ENCODE measurements at regions not wholly inside any gene's neighbourhood (a gene's known extent, or its start where the extent isn't known, plus 50 kb on each side); places are given as distances from the start of the nearest gene placed in this dataset.
"Not testable (repeated sequence)": the region's sequence is repeated elsewhere in the genome, so short reads cannot be mapped to it uniquely, and the experiment has no call there.

- no peak overlapping the region for H3K27ac ChIP-seq
- DNase-seq (ENCODE audit: low read depth, low spot score) = no peak
- no peaks in the 10 kb centered on the region for H3K36me3 ChIP-seq (ENCODE audit: insufficient read depth, low read length)
- TF ChIP-seq EZH2 (IDR thresholded peaks at IDR 0.05) (no peak), FOXP2 (optimal IDR thresholded peaks at IDR 0.05; ENCODE audit: control extremely low read depth, extremely low read length, insufficient read depth) (no peak), POLR2AphosphoS5 (IDR thresholded peaks at IDR 0.05; ENCODE audit: borderline replicate concordance, low read depth, low read length) (no peak)
- no peak overlapping the region for H3K4me3 ChIP-seq
- no peak overlapping the region for H3K9ac ChIP-seq (ENCODE audit: insufficient read length)
- no peaks in the 10 kb centered on the region for H3K9me3 ChIP-seq (ENCODE audit: low read depth, low read length)
These were observed 77.7 kb upstream of the TMED7 start for GRCh38 chr5:115703514-115703913.

GRCh38 chr5:115702025-115702424 is 76.2 kb upstream of the TMED7 start:
- no peak overlapping the region for H3K4me3 ChIP-seq
- no peak overlapping the region for H3K27ac ChIP-seq
- H3K9ac ChIP-seq (ENCODE audit: insufficient read length) = no peak overlapping the region
- no peaks in the 10 kb centered on the region for H3K9me3 ChIP-seq (ENCODE audit: low read depth, low read length)
- no peak for DNase-seq (ENCODE audit: low read depth, low spot score)
- H3K36me3 ChIP-seq (ENCODE audit: insufficient read depth, low read length) = no peaks in the 10 kb centered on the region
- TF ChIP-seq EZH2 (IDR thresholded peaks at IDR 0.05) (no peak), POLR2AphosphoS5 (IDR thresholded peaks at IDR 0.05; ENCODE audit: borderline replicate concordance, low read depth, low read length) (no peak), FOXP2 (optimal IDR thresholded peaks at IDR 0.05; ENCODE audit: control extremely low read depth, extremely low read length, insufficient read depth) (no peak)

GRCh38 chr5:115699967-115700366 is 74.1 kb upstream of the TMED7 start:
- Histone ChIP-seq H3K9me3 (ENCODE audit: low read depth, low read length) (no peaks in the 10 kb centered on the region), H3K27ac (no peak overlapping the region), H3K36me3 (ENCODE audit: insufficient read depth, low read length) (no peaks in the 10 kb centered on the region), H3K9ac (ENCODE audit: insufficient read length) (no peak overlapping the region), H3K4me3 (no peak overlapping the region)
- no peak for TF ChIP-seq EZH2 (IDR thresholded peaks at IDR 0.05)
- no peak for TF ChIP-seq POLR2AphosphoS5 (IDR thresholded peaks at IDR 0.05; ENCODE audit: borderline replicate concordance, low read depth, low read length)
- TF ChIP-seq FOXP2 (optimal IDR thresholded peaks at IDR 0.05; ENCODE audit: control extremely low read depth, extremely low read length, insufficient read depth) = no peak
- DNase-seq (ENCODE audit: low read depth, low spot score) = no peak

DNA sequence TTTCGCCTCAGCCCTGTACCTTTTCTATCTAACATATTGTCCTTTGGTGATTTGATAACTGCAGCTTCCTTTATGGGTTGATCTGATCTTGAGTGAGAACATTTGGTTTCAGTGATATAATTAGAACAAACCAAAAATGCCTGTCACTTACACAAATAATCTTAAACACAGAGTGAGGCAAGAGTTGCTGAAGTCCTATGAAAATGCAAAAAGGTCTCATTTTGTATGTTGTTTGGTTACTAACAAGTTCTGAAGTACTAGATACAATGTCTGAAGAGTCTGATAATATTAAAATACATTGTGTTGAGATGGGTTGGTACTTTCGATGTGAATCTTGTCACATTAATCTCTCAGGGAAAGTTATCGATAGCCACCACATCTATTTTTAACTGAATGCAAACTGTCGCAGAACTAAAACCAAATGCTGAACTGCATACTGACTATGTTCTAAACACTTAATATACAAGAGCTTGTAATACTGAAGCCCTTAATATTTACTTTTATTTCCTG is 70.4 kb upstream of the TMED7 start:
- H3K9ac ChIP-seq (ENCODE audit: insufficient read length) = no peak overlapping the region
- no peaks in the 10 kb centered on the region for H3K9me3 ChIP-seq (ENCODE audit: low read depth, low read length)
- H3K36me3 ChIP-seq (ENCODE audit: insufficient read depth, low read length) = no peaks in the 10 kb centered on the region
- no peak overlapping the region for H3K27ac ChIP-seq
- TF ChIP-seq POLR2AphosphoS5 (IDR thresholded peaks at IDR 0.05; ENCODE audit: borderline replicate concordance, low read depth, low read length) = no peak
- no peak overlapping the region for H3K4me3 ChIP-seq
- DNase-seq (ENCODE audit: low read depth, low spot score) = no peak

DNA sequence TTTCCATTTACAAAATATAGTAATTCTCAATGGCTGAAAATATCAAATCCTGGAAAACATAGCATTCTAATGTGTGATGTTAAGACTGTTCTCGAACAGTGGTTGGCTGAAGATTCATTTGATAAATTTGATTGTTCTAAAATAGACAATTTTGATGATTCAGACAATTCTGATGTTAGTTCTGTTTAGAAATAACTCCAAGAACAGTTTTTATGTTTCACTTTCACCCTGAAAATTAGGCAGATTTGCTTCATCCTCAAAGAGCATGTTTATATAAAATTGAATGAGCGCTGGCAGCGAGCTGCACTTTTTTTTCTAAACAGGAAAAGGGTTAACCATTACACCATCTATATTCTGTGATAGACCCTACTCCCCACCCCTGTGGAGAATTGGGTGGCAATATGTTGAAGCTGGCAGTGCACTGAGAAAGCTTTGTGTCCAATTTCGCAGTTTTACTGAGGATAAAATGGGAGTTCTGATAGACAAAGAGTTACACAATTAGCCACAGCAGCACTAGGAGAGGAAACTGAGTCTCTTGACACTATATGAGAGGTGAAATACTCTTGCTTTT is 69.6 kb upstream of the TMED7 start:
- Histone ChIP-seq H3K36me3 (ENCODE audit: insufficient read depth, low read length) (no peaks in the 10 kb centered on the region), H3K4me3 (no peak overlapping the region), H3K27ac (no peak overlapping the region), H3K9ac (ENCODE audit: insufficient read length) (no peak overlapping the region), H3K9me3 (ENCODE audit: low read depth, low read length) (no peaks in the 10 kb centered on the region)
- DNase-seq (ENCODE audit: low read depth, low spot score) = no peak
- TF ChIP-seq FOXP2 (optimal IDR thresholded peaks at IDR 0.05; ENCODE audit: control extremely low read depth, extremely low read length, insufficient read depth) (no peak), EZH2 (IDR thresholded peaks at IDR 0.05) (no peak), POLR2AphosphoS5 (IDR thresholded peaks at IDR 0.05; ENCODE audit: borderline replicate concordance, low read depth, low read length) (no peak)

DNA sequence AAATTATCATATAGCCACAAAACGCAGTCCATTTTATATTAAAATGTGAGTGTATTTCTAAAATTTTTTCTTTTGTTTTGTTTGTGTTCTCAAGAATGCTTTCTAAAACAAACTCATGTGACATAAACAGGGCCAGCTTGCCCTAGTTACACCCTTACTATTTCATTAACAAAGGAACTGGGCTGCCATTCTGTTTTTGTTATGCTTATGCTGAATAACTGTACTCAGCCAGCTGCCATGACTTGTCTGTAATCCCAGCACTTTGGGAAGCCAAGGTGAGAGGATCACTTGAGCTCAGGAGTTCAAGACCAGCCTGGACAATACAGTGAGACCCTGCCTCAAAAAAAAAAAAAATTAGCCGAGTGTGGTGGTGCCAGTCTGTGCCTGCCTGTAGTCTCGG is 66.0 kb upstream of the TMED7 start:
- DNase-seq (ENCODE audit: low read depth, low spot score); H3K27ac ChIP-seq; H3K9me3 ChIP-seq (ENCODE audit: low read depth, low read length); H3K36me3 ChIP-seq (ENCODE audit: insufficient read depth, low read length); H3K9ac ChIP-seq (ENCODE audit: insufficient read length); H3K4me3 ChIP-seq: not testable (repeated sequence)

DNA sequence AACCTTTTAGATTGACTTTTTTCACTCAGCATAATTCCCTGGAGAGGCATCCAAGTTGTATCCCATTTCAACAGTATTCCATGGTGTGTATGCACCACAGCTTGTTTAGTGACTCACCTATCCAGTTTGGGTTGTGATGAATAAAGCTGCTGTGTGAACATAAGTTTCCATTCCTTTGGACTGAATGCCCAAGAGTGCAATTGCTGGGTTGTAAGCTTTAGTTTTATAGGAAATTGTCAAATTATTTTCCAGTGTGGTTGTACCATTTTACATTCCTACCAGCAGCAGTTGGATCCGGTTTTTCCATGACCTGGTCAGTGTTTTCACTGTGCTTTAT is 60.9 kb upstream of the TMED7 start:
- Histone ChIP-seq H3K9me3 (ENCODE audit: low read depth, low read length) (no peaks in the 10 kb centered on the region), H3K27ac (no peak overlapping the region), H3K4me3 (no peak overlapping the region), H3K9ac (ENCODE audit: insufficient read length) (no peak overlapping the region), H3K36me3 (ENCODE audit: insufficient read depth, low read length) (no peaks in the 10 kb centered on the region)
- no peak for TF ChIP-seq FOXP2 (optimal IDR thresholded peaks at IDR 0.05; ENCODE audit: control extremely low read depth, extremely low read length, insufficient read depth)
- no peak for TF ChIP-seq POLR2AphosphoS5 (IDR thresholded peaks at IDR 0.05; ENCODE audit: borderline replicate concordance, low read depth, low read length)
- TF ChIP-seq EZH2 (IDR thresholded peaks at IDR 0.05) = no peak
- no peak for DNase-seq (ENCODE audit: low read depth, low spot score)

DNA sequence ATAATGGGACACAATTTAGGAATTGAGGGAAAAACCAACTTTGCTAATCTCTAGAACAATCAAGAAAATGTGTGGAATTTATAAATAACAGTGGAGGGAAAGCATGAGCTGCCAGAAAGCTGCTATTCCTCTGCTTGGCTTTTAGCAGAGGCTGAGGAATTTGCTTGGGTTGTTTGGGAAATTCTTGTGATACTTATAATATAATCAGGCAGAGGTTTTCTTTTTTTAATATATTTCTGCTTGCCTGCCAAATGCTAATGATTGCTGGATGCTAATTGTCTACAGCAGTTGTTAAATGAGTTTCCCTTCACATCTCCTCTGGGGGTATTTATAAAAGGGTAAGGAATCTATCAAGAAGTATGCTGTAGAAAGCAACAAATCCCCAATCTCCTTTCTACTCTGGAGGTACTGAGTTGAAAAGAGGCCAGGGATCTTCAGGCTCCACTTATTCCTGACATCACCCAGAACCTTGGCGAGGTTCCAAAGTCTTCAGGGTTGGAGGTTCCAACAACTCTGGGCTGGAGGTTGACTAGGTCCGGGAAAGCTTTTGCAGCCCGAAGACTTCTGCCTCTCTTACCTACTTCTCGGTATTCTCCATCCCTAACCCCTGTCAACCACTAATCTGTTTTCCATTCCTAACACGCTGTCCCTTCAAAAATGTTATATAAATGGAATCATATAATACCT is 60.4 kb upstream of the TMED7 start:
- no peak for DNase-seq (ENCODE audit: low read depth, low spot score)
- TF ChIP-seq FOXP2 (optimal IDR thresholded peaks at IDR 0.05; ENCODE audit: control extremely low read depth, extremely low read length, insufficient read depth) (no peak), POLR2AphosphoS5 (IDR thresholded peaks at IDR 0.05; ENCODE audit: borderline replicate concordance, low read depth, low read length) (no peak), EZH2 (IDR thresholded peaks at IDR 0.05) (no peak)
- no peak overlapping the region for H3K4me3 ChIP-seq
- H3K36me3 ChIP-seq (ENCODE audit: insufficient read depth, low read length) = no peaks in the 10 kb centered on the region
- H3K27ac ChIP-seq = no peak overlapping the region
- H3K9me3 ChIP-seq (ENCODE audit: low read depth, low read length) = no peaks in the 10 kb centered on the region
- H3K9ac ChIP-seq (ENCODE audit: insufficient read length) = no peak overlapping the region

- H3K36me3 ChIP-seq (ENCODE audit: insufficient read depth, low read length) = no peaks in the 10 kb centered on the region
- H3K9me3 ChIP-seq (ENCODE audit: low read depth, low read length) = no peaks in the 10 kb centered on the region
- H3K9ac ChIP-seq (ENCODE audit: insufficient read length) = no peak overlapping the region
- no peak for DNase-seq (ENCODE audit: low read depth, low spot score)
- no peak overlapping the region for H3K27ac ChIP-seq
- no peak overlapping the region for H3K4me3 ChIP-seq
- TF ChIP-seq EZH2 (IDR thresholded peaks at IDR 0.05) = no peak
- no peak for TF ChIP-seq POLR2AphosphoS5 (IDR thresholded peaks at IDR 0.05; ENCODE audit: borderline replicate concordance, low read depth, low read length)
- no peak for TF ChIP-seq FOXP2 (optimal IDR thresholded peaks at IDR 0.05; ENCODE audit: control extremely low read depth, extremely low read length, insufficient read depth)
These were observed 59.7 kb upstream of the TMED7 start for GRCh38 chr5:115685490-115685889.

Data from SK-N-MC (cell line).